ENCODE measurements at regions not wholly inside any gene's neighbourhood (a gene's known extent, or its start where the extent isn't known, plus 50 kb on each side); places are given as distances from the start of the nearest gene placed in this dataset.
"Not testable (repeated sequence)": the region's sequence is repeated elsewhere in the genome, so short reads cannot be mapped to it uniquely, and the experiment has no call there.

GRCh38 chr9:129547063-129547462 is 73.8 kb downstream of the C9orf50 start:
- in situ Hi-C loops (cut with MboI; ENCODE audit: low sequenced_read_pairs) = no loop called here

GRCh38 chr9:129545876-129546275 is 75.0 kb downstream of the C9orf50 start:
- in situ Hi-C loops (cut with MboI; ENCODE audit: low sequenced_read_pairs) = not testable (repeated sequence)

GRCh38 chr9:129544761-129545160 is 76.1 kb downstream of the C9orf50 start:
- in situ Hi-C loops (cut with MboI; ENCODE audit: low sequenced_read_pairs) = loop anchor here (5.0 kb wide), 1 partner anchor 362 kb away; no protein-coding TSS in a partner anchor

- in situ Hi-C loops (cut with MboI; ENCODE audit: low sequenced_read_pairs) = loop anchor here (5.0 kb wide), 1 partner anchor 360 kb away; no protein-coding TSS in a partner anchor
Observed at GRCh38 chr9:129542741-129543140, 78.2 kb downstream of the C9orf50 start.

- in situ Hi-C loops (cut with MboI; ENCODE audit: low sequenced_read_pairs) = loop anchor here (5.0 kb wide), 1 partner anchor 359 kb away; no protein-coding TSS in a partner anchor
Observed at GRCh38 chr9:129541270-129541669, 79.6 kb downstream of the C9orf50 start.

GRCh38 chr9:129539446-129539845 is 81.5 kb downstream of the C9orf50 start:
- in situ Hi-C loops (cut with MboI; ENCODE audit: low sequenced_read_pairs) = no loop called here

- in situ Hi-C loops (cut with MboI; ENCODE audit: low sequenced_read_pairs) = not testable (repeated sequence)
Observed at GRCh38 chr9:129531860-129532402, 89.0 kb downstream of the C9orf50 start.

GRCh38 chr9:129527955-129528354 is 92.9 kb downstream of the C9orf50 start:
- in situ Hi-C loops (cut with MboI; ENCODE audit: low sequenced_read_pairs) = not testable (repeated sequence)

GRCh38 chr9:129525656-129526196 is 95.2 kb downstream of the C9orf50 start:
- in situ Hi-C loops (cut with MboI; ENCODE audit: low sequenced_read_pairs) = no loop called here

GRCh38 chr9:129524582-129525270 is 96.2 kb downstream of the C9orf50 start:
- in situ Hi-C loops (cut with MboI; ENCODE audit: low sequenced_read_pairs) = no loop called here

GRCh38 chr9:129523943-129524581 is 96.8 kb downstream of the C9orf50 start:
- in situ Hi-C loops (cut with MboI; ENCODE audit: low sequenced_read_pairs) = no loop called here

- in situ Hi-C loops (cut with MboI; ENCODE audit: low sequenced_read_pairs) = no loop called here
Observed at GRCh38 chr9:129522351-129522750, 98.5 kb downstream of the C9orf50 start.

GRCh38 chr9:129520082-129520481 is 100.8 kb downstream of the C9orf50 start:
- in situ Hi-C loops (cut with MboI; ENCODE audit: low sequenced_read_pairs) = no loop called here

GRCh38 chr9:129518074-129518473 is 102.8 kb downstream of the C9orf50 start:
- in situ Hi-C loops (cut with MboI; ENCODE audit: low sequenced_read_pairs) = no loop called here

- in situ Hi-C loops (cut with MboI; ENCODE audit: low sequenced_read_pairs) = no loop called here
Observed at GRCh38 chr9:129517006-129517405, 103.9 kb downstream of the C9orf50 start.

GRCh38 chr9:129514891-129515290 is 106.0 kb downstream of the C9orf50 start:
- in situ Hi-C loops (cut with MboI; ENCODE audit: low sequenced_read_pairs) = no loop called here

- in situ Hi-C loops (cut with MboI; ENCODE audit: low sequenced_read_pairs) = no loop called here
Observed at GRCh38 chr9:129514497-129514867, 106.4 kb downstream of the C9orf50 start.

- in situ Hi-C loops (cut with MboI; ENCODE audit: low sequenced_read_pairs) = no loop called here
Observed at GRCh38 chr9:129513856-129514496, 106.9 kb downstream of the C9orf50 start.

- in situ Hi-C loops (cut with MboI; ENCODE audit: low sequenced_read_pairs) = no loop called here
Observed at GRCh38 chr9:129513282-129513681, 107.6 kb downstream of the C9orf50 start.

- in situ Hi-C loops (cut with MboI; ENCODE audit: low sequenced_read_pairs) = no loop called here
Observed at GRCh38 chr9:129511285-129511900, 109.5 kb downstream of the C9orf50 start.

GRCh38 chr9:129509533-129509928 is 111.4 kb downstream of the C9orf50 start:
- in situ Hi-C loops (cut with MboI; ENCODE audit: low sequenced_read_pairs) = no loop called here
